Mesendoderm (in vitro differentiated cells): ENCODE measurements at regions not wholly inside any gene's neighbourhood (a gene's known extent, or its start where the extent isn't known, plus 50 kb on each side); places are given as distances from the start of the nearest gene placed in this dataset. TPM values are rescaled to one million over a fixed set of nuclear protein-coding genes. Genes with fewer than 3 reads are reported as not detected.

ENCODE experiments used
- small RNA-seq: library from polyadenylated mRNA; stranded (forward); fragments of <200 nt; extraction: miRNeasy Mini kit (QIAGEN cat#:217004); gene quantifications from one replicate; pipeline ENCODE3, GENCODE V24; 2013; ENCODE audit not compliant: insufficient read depth

Small RNA genes lying in the stretch of these regions (small RNA-seq; reads per million reads assigned to genes)
- not detected for gene RF00402
